GM18909 (cell line): ENCODE measurements at regions not wholly inside any gene's neighbourhood (a gene's known extent, or its start where the extent isn't known, plus 50 kb on each side); places are given as distances from the start of the nearest gene placed in this dataset.
"Not testable (repeated sequence)": the region's sequence is repeated elsewhere in the genome, so short reads cannot be mapped to it uniquely, and the experiment has no call there.

Experiments used
- ATAC-seq: cut with Tn5 transposase; IDR thresholded peaks from one replicate; pipeline ENCODE4 v1.9.1; 2021; ENCODE audit warnings: mild to moderate bottlenecking; ENCODE audit not compliant: unreplicated experiment, poor library complexity

- no peak for ATAC-seq
These were observed 84.1 kb upstream of the DLX6 start for GRCh38 chr7:96921231-96921630.

GRCh38 chr7:96921771-96922170, 83.6 kb upstream of the DLX6 start:
- ATAC-seq, result no peak

GRCh38 chr7:96923345-96923744, 82.0 kb upstream of the DLX6 start:
- ATAC-seq, result not testable (repeated sequence)

DNA sequence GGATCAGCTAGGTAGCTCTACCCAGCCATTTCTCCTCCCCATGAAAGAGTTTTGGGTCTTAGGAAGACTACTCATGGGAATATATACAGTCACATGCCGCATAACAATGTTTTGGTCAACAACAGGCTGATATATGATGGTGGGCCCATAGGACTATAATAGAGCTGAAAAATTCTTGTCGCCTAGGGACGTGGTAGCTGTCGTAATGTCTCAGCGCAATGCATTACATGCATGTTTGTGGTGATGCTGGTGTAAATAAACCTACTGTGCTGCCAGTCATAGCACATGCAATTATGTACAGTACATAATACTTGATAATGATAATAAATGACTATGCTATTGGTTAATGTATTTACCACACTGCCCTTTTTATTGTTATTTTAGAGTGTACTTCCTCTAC, 78.2 kb upstream of the DLX6 start:
- ATAC-seq, result no peak

DNA sequence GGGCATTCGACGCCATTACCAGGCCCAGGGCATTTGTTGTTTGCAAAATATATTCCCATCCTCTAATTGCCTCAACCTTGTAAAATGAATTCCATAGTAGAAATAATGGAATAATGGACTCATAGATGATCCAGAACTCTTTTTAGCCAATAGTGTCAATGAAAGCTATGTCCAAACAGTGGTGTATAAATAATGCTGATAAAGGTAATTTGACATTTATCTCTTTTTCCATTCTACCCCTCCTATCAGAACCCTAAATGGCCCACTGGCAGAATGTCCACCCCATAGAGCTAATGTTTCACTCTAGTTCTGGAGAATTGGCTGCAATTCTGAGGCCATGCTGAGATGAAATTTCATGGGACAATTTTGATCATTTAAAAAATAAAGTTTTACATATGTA, 76.4 kb upstream of the DLX6 start:
- ATAC-seq, result no peak

GRCh38 chr7:96931891-96932290, 73.5 kb upstream of the DLX6 start:
- ATAC-seq, result no peak

GRCh38 chr7:96933067-96933645, 72.2 kb upstream of the DLX6 start:
- ATAC-seq, result no peak

GRCh38 chr7:96936621-96937020, 68.7 kb upstream of the DLX6 start:
- no peak for ATAC-seq

- no peak for ATAC-seq
These were observed 63.2 kb upstream of the DLX6 start for GRCh38 chr7:96942112-96942511.

DNA sequence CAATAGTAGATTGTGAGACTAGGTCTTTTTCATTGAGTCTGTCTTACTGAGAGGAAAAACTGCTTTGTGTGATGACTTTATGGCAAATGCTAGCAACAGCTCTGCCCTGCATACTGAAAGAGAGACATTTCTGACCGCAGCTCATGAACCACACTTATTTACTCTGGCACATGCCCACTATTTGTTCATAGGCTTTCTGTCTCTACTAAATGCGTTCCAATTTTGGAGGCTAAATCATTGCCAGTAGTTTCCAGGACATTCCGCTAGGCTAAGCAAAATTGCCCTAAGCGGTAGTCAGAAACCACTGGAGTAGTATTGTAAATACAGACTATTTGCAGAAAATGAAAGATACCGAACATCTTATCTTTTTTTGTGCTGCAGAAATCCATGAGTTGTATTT, 55.6 kb upstream of the DLX6 start:
- ATAC-seq, result no peak

DNA sequence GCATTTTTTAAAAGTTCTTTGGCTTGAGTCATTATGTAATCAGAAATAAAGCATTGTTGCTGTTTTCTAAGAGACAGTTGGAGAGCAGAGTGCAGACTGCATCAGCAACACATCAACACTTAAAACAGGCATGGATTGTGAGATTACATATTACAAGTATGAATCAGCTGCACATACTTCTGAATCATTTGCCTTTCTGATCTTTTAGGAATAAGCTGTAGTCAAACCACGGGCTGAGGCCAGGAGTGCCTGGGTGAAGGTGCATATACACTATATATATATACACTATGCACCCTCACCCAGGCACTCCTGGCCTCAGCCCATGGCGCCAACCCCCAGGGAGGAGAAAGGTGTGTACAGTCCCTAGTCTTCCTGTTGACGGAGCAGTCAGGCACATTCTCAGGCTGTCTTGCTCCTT, 52.4 kb upstream of the DLX6 start:
- ATAC-seq, result no peak

DNA sequence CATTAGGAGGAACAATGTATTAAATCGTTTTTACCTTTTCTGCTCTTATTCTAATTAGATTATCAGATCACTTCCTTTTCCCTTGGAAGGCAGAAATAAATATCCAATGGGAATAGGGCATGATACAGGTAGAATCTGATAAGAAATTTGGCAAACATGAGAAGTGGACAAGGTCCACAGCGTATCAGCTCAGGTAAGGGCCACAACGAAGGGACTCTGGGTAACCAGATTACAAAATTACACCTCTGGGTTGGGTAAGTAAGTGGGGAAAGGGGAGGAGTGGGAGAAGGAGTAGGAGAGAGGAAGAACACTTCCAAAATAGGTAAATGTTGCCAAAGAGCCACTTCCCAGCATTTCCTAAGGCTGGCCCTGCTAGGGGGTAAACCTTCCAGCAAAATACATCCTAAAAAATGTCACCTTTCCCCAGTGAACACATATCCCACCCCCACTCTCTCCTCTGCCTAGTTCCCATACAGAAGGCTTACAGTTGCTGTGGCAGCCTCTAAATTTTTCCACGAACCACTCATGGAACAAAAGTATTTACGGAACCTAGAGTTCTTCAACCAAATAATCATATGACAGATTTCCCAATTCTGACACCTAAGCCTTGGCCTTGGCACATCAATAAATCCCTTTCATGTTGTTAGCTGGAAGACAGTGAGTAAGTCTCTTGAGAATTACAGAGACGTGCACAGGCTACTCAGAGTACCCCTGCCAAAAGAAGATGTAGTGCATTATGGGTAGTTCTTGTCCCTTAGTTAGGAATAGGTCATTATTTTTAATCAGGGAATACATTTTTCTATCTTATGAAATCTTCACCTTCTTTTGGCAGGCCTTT, 51.5 kb upstream of the DLX6 start:
- no peak for ATAC-seq
